ENCODE measurements at regions not wholly inside any gene's neighbourhood (a gene's known extent, or its start where the extent isn't known, plus 50 kb on each side); places are given as distances from the start of the nearest gene placed in this dataset.
"Not testable (repeated sequence)": the region's sequence is repeated elsewhere in the genome, so short reads cannot be mapped to it uniquely, and the experiment has no call there.

DNA sequence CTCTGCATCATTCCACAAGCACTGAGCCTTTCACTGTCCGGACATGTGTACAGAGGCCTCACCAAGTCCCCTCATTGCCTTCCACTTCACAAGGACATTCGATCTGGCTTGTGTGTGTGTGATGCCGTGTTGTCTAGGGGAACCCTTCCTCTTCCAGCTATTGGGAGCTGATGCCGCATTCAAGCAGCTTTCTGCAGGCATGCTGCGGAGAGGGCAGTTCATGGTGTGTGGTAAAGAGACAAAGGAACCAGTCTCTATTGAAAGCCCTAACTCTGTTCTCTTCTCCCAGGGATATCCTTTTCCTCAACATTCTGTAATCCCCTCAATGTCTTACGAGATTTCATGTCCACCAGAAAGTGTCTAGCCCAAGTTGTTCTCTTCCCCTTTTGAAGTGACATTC is 141.6 kb downstream of the ALOX5 start:
- DNase-seq: no peak

DNA sequence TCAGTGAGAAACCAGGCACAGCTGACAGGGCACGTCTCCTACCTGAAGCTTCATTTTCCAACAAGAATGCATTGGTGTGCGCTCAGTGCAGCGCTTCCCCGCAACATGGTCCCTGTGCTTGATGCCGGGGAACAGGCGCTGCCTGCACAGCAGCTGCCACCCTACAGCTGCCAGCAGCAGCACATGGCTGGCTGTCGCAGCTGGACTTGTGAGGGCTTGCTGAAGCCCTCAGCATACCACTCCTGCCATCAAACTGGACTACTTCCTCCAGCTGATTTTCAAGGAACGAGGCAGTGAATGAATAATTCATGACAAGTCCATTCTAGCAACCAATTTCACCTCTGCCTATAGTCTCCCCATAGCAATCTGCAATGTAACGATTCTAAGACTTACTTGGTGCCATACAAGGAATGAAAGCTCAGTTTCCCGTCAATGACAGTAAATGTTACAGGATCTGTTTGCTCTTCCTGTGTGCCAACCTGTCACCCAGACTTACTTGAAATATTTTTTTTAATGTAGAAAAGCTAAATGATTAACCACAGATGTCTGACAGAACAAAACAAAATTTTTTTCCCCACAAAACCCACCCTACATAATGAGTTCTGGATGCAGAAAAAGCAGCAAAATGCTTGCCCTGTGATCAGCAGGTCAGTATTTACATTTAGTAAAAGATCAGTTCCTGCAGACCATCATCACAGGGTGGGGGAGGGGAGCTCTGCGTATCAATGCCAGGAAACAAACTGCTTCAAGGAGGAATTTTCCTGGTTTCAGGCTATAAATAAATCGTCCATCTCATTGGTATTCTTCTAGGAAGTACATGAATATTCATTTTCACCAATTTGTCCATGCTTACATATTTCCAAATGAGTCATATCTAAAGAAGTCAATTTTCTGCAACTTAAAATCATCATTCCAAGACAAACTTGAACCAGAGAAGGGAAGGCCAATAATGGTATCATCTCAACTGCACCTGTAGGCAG is 140.6 kb downstream of the ALOX5 start:
- no peak for DNase-seq

DNA sequence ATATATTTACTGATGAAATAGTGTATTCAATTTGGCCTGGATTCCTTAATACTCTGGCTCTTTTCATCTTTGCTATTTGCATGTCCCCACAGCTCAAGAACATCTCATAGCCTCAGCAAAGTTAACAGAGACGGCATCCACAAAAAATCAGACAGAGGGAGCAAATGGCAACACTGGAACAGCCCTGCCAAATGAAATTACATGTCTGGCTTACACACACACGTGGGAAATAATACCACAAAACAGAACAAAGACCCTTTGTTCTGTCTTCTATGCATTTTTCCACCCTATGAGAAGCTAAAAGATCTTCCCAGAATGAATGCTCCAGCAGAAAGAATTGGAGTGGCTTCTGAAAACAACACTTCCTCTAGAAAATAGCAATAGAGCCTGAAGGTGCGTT is 139.5 kb downstream of the ALOX5 start:
- DNase-seq: no peak

DNA sequence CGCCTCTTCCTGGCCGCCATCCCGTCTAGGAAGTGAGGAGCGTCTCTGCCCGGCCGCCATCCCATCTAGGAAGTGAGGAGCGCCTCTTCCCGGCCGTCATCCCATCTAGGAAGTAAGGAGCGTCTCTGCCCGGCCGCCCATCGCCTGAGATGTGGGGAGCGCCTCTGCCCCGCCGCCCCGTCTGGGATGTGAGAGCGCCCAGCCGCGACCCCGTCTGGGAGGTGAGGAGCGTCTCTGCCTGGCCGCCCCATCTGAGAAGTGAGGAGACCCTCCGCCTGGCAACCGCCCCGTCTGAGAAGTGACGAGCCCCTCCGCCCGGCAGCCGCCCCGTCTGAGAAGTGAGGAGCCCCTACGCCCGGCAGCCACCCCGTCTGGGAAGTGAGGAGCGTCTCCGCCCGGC is 137.9 kb downstream of the ALOX5 start:
- DNase-seq: not testable (repeated sequence)

DNA sequence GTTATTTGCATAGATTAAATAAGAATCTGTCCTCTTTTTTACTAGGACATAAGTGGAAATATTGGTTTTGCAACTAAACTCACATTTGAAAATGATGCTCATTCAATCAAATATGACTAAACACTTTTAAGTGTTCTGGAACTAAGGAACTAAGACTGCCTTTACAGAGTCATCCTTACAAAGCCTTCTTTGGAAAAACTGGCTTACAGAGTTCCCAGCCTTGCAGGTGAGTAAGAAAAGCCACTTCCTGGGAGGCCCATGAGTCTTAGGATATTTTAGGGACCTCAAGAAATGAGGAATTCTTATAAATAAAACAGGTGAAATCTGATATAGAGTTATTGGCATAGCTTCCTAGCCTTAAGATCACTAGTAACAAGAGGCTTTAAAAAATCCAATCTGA is 135.5 kb downstream of the ALOX5 start:
- no peak for DNase-seq

DNA sequence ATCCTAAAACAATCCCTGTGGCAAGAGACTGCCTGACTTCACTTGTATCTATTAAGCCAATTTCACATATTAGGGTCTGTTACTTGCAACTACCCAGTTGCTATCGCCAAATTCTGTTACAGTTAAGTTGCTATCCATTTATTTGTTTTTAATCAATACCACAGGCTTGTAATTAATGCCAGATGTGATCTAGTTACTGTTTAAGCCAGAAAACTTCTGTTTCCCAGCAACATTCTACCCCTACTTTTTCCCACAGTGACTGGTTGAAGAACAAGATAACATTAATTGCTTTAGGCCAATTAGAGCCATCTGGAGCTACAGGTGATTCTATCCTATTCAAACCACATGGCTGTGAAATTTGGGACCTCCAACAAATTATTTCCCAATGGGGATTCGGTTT is 131.3 kb downstream of the ALOX5 start:
- no peak for DNase-seq

DNA sequence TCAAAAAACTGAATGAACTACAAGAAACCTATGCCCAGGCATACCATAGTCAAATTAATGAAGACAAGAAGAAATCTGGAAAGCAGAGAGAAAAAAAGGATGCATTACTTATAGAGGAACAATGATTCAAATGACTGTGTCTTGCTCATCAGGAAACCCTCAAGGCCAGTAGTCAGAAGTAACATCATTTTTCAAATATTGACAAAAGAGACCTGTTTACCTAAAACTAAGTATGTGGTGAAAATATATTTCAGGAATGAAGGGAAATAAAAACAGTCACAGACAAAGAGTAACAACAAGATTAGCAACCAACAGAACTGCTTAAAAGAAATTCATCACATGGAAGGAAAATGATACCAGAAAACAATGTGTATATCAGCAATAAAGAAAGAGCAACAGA is 128.4 kb downstream of the ALOX5 start:
- no peak for DNase-seq

DNA sequence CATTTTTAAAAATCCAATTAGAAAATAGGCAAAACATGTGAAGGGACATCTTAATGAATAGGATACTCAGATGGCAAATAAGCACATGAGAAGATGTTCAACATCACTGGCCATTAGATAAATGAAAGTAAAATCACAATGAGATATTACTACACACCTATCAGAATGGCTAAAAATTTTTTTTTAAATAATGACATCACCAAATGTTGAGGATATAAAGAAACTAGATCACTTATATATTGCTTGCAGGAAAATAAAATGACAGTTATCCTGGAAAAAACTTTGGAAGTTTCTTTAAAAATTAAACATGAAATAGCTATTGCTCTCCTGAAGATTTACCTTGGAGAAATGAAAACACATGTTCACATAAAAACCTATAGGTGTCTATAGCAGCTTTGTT is 127.8 kb downstream of the ALOX5 start:
- no peak for DNase-seq

DNA sequence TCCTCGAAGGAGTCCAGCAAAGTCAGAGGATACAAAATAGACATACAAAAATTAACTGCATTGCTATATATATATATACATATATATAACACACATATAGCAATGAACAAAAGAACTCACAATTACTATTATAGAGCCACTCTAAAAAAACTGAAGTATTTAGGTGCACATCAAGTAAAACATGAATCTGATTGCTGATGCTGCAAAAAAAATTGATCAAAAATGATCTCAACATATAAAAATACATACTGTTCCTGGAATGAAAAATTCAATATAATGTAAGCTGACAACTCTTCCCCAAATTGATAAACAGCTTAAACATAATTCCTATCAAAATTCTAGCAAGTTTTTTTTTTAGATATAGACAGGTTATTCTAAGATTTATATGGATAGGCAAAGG is 126.8 kb downstream of the ALOX5 start:
- DNase-seq: no peak

DNA sequence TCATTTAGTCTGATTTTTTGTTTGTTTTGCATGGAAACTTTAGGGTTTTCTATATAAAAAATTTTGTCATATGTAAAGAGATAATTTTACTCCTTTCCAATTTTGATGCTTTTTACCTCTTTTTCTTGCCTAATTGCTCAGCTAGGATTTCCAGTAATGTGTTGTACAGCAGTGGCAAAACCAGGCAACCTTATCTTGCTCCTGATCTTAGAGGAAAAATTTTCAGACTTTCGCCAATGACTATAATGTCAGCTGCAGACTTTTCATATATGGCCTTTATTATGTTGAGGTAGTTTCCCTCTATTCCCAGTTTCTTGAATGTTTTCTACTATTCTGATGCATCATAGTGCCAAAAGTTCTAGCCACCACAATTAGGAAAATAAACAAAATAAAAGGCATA is 126.3 kb downstream of the ALOX5 start:
- DNase-seq: no peak

DNA sequence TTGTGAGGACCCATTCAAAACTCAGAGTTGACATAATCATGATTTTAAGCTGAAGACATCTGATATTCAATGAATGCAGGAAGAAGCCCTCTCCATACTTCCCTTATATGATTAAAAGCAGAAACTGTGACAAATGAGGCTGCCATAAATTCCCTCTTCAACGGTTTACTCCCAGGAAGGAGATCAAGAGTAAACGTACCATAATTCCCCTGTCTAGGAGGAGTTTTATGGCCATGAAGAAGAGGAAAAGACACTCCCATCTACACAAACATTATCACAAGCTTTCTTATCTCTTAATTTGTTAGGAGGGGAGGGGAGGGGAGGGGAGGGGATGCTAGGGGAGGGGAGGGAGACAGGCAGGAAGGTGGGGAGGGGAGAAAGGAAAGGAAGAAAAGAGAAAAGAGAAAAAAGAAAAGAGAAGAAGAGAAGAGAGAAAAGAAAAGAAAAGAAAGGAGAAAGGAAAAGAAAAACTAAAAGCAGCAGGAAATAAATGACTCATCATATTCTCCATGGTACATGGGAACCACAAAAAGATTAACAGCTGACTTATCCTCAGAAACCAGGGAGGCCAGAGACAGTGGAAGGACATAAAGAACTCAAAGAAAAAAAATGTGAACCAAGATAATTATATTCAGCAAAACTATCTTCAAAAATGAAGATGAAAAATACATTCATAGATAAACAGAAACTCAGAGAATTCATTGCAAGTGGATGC is 121.6 kb downstream of the ALOX5 start:
- peak in 1 of 2 experiments; percentile 5 for DNase-seq

Measured in AML-193 (cell line).